HG02981 (cell line): ENCODE measurements at regions not wholly inside any gene's neighbourhood (a gene's known extent, or its start where the extent isn't known, plus 50 kb on each side); places are given as distances from the start of the nearest gene placed in this dataset.
A peak's percentile ranks its signal among the peaks of the same experiment; 100 is the strongest.
"Not testable (repeated sequence)": the region's sequence is repeated elsewhere in the genome, so short reads cannot be mapped to it uniquely, and the experiment has no call there.

Experiments used
- ATAC-seq: cut with Tn5 transposase; IDR thresholded peaks from one replicate; pipeline ENCODE4 v1.9.1; 2021; ENCODE audit warnings: mild to moderate bottlenecking, moderate library complexity; ENCODE audit not compliant: unreplicated experiment

DNA sequence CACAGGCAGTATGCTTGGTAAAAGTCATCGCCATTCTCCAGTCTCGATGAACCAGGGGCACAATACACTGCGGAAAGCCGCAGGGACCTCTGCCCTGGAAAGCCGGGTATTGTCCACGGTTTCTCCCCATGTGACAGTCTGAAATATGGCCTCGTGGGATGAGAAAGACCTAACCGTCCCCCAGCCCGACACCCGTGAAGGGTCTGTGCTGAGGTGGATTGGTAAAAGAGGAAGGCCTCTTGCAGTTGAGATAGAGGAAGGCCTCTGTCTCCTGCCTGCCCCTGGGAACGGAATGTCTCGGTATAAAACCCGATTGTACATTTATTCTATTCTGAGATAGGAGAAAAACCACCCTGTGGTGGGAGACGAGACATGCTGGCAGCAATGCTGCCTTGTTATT is 149.1 kb downstream of the TMEM121 start:
- ATAC-seq, result not testable (repeated sequence)

DNA sequence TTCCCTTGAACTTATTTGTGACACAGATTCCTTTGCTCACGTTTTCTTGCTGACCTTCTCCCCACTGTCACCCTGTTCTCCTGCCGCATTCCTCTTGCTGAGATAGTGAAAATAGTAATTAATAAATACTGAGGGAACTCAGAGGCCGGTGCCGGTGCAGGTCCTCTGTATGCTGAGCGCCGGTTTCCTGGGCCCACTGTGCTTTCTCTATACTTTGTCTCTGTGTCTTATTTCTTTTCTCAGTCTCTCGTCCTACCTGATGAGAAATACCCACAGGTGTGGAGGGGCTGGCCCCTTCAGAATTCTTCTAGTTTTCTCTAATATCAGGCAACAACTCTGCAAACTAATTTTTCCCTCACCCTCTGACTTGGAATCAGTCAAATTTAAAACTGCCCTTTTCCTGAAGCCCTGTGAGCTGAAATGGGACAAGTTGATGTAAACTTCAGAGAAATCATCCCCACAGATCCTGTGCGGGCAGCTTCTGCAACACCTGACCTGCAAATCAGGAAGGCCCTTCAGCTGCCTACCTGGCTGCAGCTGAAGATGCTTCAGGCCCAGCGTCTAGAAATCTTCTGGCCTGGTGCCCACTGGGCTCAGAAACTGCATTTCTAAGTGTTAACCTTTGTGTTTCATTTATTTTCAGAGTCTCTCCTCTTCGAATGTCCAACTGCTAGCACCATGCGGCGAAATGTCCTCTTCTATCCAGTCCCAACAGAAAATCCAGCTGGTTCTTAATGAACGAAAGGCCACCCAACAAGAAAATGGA is 149.7 kb downstream of the TMEM121 start:
- not testable (repeated sequence) for ATAC-seq

DNA sequence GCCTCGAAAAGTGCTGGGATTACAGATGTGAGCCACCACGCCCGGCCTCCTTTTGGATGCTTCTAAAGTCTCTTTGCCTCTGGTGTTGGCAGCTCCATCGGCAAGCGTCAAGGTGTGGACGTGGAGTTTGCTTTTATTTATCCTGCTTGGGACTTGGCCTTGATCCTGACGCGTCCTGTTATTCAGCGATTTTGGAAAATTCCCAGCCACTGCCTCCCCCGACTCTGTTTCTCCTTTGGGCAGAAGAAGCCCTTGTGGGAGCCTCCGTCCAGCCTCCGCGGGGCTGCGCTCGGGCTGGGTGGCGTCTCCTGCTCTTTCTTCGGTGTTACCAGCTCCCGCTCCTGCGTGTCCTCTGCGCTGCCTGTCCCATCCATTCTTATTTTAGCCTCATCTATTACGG is 151.7 kb downstream of the TMEM121 start:
- ATAC-seq, result not testable (repeated sequence)

GRCh38 chr14:105678996-105679958 is 152.9 kb downstream of the TMEM121 start:
- ATAC-seq, result not testable (repeated sequence)

DNA sequence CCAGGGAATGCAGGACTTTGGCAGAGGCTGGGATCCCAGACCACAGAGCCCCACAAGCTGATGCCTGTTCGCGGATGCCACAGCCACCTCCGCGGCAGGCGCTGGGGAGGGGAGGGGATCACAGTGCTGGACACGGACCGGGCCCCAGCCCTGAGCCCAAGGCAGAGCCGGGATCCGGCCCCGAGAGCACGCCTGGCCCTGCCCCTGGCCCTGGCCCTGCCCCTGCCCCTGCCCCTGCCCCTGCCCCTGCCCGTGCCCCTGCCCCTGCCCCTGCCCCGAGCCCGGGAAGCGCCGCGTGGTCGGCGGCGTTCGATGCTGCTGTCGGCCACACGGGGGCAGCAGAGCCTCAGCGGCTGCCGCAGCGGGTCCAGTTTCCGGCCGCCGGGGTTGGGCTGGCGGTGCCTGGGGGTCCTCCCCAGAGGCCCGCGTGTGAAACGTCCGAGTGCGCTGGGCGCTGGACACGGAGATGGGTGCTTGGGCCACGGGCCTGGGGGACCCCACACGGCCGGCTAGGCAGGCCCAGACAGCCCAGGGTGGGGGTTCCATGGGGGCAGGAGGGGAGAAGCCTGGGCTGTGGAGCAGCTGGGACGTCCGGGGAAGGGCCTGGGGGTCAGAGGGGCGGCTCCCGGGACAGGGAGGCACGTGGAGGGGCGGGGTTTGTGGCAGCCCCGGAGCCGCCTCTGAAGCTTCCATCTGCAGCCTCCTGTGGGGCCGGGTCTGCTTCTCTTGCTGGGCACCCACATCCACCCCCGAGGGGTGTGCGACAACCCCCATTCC is 153.8 kb downstream of the TMEM121 start:
- peak; percentile 45 for ATAC-seq

GRCh38 chr14:105680736-105681098 is 154.3 kb downstream of the TMEM121 start:
- peak; percentile 38 for ATAC-seq

DNA sequence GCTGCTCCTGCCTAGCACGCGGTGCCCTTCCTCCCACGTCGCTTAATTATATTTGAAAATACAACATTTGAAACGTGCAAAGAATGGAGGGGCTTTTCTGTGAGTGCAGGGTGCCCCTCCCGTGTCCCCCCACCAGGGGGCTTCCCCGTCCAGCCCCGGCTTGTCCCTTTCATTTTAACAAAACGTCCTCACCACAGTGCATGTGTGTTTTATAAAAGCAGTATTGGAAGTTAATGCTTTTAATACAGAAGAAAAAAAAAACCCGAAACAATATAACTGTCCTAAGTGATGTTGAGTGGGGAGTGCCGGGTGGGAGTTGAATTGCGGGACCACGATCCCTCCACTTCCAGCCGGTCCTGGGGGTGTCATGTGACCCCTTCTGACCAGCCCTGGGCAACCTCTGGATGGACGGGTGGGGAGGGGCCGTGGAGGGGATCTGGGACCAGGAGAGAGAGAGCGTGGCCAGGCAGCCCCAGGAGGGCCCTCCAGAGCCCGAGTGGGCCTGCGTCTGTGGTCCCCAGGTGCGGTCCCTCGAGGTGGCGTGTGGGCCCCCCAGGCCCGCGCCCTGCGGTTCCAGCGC is 155.3 kb downstream of the TMEM121 start:
- not testable (repeated sequence) for ATAC-seq

- ATAC-seq, result not testable (repeated sequence)
These were observed 156.1 kb downstream of the TMEM121 start for GRCh38 chr14:105682442-105682841.

- no peak for ATAC-seq
These were observed 156.7 kb downstream of the TMEM121 start for GRCh38 chr14:105682956-105683570.

GRCh38 chr14:105684056-105684455 is 157.7 kb downstream of the TMEM121 start:
- not testable (repeated sequence) for ATAC-seq

GRCh38 chr14:105684597-105684996 is 158.2 kb downstream of the TMEM121 start:
- ATAC-seq, result not testable (repeated sequence)

GRCh38 chr14:105685003-105685402 is 158.6 kb downstream of the TMEM121 start:
- ATAC-seq, result no peak

GRCh38 chr14:105685605-105686004 is 159.2 kb downstream of the TMEM121 start:
- ATAC-seq, result peak; percentile 1

DNA sequence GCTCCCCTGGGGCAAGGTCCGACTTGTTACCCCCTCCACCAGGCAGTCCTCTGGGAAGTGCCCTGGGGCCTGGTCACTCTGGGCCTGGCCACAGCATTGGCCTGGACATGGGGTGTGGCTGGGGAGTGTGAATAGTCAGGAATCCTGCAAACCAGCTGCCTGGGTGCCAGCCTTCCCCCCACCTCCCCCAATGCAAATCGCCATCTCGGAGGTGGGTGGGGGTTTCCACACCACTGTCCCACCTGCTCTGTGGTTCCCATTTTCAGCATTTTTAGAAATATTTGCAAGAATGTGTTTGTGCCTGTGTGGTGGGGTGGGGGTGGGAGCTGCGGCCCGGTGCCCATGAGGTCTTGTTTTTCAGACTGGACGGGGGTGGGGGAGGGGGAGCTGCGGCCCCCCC is 159.7 kb downstream of the TMEM121 start:
- peak; percentile 34 for ATAC-seq

DNA sequence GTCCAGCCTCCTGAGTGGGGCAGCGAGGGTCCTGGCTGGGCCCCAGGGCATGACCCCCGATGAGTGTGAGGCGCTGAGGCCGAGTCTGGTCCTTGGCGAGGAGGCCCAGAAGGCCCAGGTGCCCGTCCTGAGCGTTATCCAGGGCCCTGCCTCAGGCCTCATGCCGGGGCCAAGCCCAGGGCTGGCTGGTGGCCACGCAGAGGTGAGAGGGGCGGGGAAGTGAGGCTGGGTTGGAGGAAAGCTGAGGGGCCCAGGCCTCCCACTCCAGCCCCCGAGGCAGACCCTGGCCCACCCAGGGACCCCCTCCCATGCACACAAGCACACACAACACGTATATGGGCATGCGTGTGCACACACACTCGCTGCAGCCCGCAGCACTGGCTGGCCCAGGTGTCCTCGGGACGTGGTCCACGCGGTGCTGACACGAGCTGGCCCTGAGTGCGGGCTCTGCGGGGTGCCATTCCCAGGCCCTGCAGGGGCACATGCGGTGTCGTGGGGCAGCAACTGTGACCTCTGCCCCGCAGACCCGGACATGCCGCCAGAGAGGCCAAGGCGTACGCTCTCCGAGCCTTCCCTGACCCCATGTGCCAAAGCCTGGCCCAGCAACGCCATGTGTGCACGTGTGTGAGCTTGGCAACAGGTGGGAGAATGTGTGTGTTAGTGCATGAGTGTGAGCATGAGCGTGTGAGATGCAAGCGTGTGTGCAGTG is 160.2 kb downstream of the TMEM121 start:
- ATAC-seq, result peak; percentile 23

GRCh38 chr14:105687171-105688022 is 161.0 kb downstream of the TMEM121 start:
- not testable (repeated sequence) for ATAC-seq

GRCh38 chr14:105688023-105688351 is 161.6 kb downstream of the TMEM121 start:
- peak; percentile 28 for ATAC-seq

GRCh38 chr14:105688664-105689221 is 162.4 kb downstream of the TMEM121 start:
- not testable (repeated sequence) for ATAC-seq
